Smooth muscle cell (in vitro differentiated cells): ENCODE measurements at regions not wholly inside any gene's neighbourhood (a gene's known extent, or its start where the extent isn't known, plus 50 kb on each side); places are given as distances from the start of the nearest gene placed in this dataset.

Experiments used
- DNase-seq: peaks from one replicate; lab custom pipeline; 2025; ENCODE audit not compliant: unreplicated experiment; lab: John Stamatoyannopoulos, UW
- H2AFZ ChIP-seq: fragments of 200-600 bp; sonication (generic); 2 replicates; pipeline ENCODE4 v1.6.0; 2016; ENCODE audit warnings: antibody characterized with exemption, low read depth, mild to moderate bottlenecking
- H3F3A ChIP-seq: fragments of 200-600 bp; sonication (generic); 2 replicates; pipeline ENCODE4 v1.6.0; 2017; ENCODE audit warnings: antibody characterized with exemption, low read depth
- H3K27ac ChIP-seq: fragments of 200-600 bp; sonication (generic); 2 replicates; pipeline ENCODE4 v1.5.1; 2016; ENCODE audit warnings: low read depth, mild to moderate bottlenecking
- H3K27me3 ChIP-seq: fragments of 200-600 bp; sonication (generic); 2 replicates; pipeline ENCODE4 v1.6.1; 2016; ENCODE audit warnings: low read depth, mild to moderate bottlenecking
- H3K36me3 ChIP-seq: fragments of 200-600 bp; sonication (generic); 2 replicates; pipeline ENCODE4 v1.5.1; 2016; ENCODE audit warnings: low read depth
- H3K4me1 ChIP-seq: fragments of 200-600 bp; sonication (generic); 2 replicates; pipeline ENCODE4 v1.5.1; 2016; ENCODE audit warnings: low read depth
- H3K4me2 ChIP-seq: fragments of 200-600 bp; sonication (generic); 2 replicates; pipeline ENCODE4 v1.6.0; 2016; ENCODE audit warnings: mild to moderate bottlenecking
- H3K4me3 ChIP-seq: fragments of 200-600 bp; sonication (generic); 2 replicates; pipeline ENCODE4 v1.5.1; 2016; ENCODE audit warnings: mild to moderate bottlenecking
- H3K79me2 ChIP-seq: fragments of 200-600 bp; sonication (generic); 2 replicates; pipeline ENCODE4 v1.6.0; 2016; ENCODE audit warnings: low read depth, mild to moderate bottlenecking
- H3K9ac ChIP-seq: fragments of 200-600 bp; sonication (generic); 2 replicates; pipeline ENCODE4 v1.6.0; 2016; ENCODE audit warnings: low read depth
- H3K9me3 ChIP-seq: fragments of 200-600 bp; sonication (generic); replicated peaks from 2 replicates; pipeline ENCODE4 v1.5.1; 2016; ENCODE audit warnings: low read depth
- H4K20me1 ChIP-seq: fragments of 200-600 bp; sonication (generic); 2 replicates; pipeline ENCODE4 v1.6.0; 2016; ENCODE audit warnings: low read depth
- CTCF ChIP-seq: fragments of 200-600 bp; sonication (generic); IDR thresholded peaks from 2 replicates; pipeline ENCODE4 v1.5.1; 2017; ENCODE audit warnings: borderline replicate concordance, mild to moderate bottlenecking, antibody characterized with exemption; ENCODE audit not compliant: insufficient read depth, poor library complexity, severe bottlenecking
- WGBS: methylation state at CpG from one replicate; pipeline ENCODE4 v1.1.7; 2016; ENCODE audit warnings: low lambda C conversion rate; 5-methylcytosine and 5-hydroxymethylcytosine counted together

- Histone ChIP-seq H3K4me2 (no peak overlapping the region), H3K9ac (no peak overlapping the region), H3F3A (no peaks in the 10 kb centered on the region), H3K4me1 (no peaks in the 10 kb centered on the region), H3K79me2 (no peaks in the 10 kb centered on the region), H3K27ac (no peak overlapping the region), H2AFZ (no peak overlapping the region), H4K20me1 (no peaks in the 10 kb centered on the region), H3K4me3 (no peak overlapping the region), H3K36me3 (no peaks in the 10 kb centered on the region), H3K27me3 (peaks cover 3% of the 10 kb centered on the region), H3K9me3 (no peaks in the 10 kb centered on the region)
- no peak for TF ChIP-seq CTCF
- WGBS = 78% methylated on average over 7 of the region's 7 CpGs
- DNase-seq = no peak
Measured at GRCh38 chr10:6713716-6714115, 133.6 kb upstream of the PRKCQ start.

DNA sequence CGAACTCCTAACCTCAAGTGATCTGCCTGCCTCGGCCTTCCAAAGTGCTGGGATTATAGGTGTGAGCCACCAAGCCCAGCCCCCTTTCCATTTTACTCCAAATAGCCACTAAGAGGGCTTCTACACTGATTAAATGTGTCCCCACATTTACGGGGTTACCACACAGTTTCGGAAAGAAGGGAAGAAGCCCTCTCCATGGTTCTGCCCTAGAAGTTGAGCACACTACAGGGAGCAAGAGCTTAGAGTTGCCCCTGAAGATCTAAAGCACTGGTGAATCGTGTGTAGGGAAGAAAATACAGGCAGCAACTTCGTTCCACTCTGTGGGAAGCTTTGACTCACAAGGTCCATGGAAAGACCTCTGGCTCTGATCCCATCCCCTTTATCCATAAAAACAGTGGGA lies 133.0 kb upstream of the PRKCQ start:
- TF ChIP-seq CTCF = no peak
- Histone ChIP-seq H4K20me1 (no peaks in the 10 kb centered on the region), H2AFZ (no peak overlapping the region), H3K27ac (no peak overlapping the region), H3K79me2 (no peaks in the 10 kb centered on the region), H3K4me1 (no peaks in the 10 kb centered on the region), H3K36me3 (no peaks in the 10 kb centered on the region), H3K9ac (no peak overlapping the region), H3K9me3 (no peaks in the 10 kb centered on the region), H3K4me3 (no peak overlapping the region), H3F3A (no peaks in the 10 kb centered on the region), H3K4me2 (no peak overlapping the region), H3K27me3 (peaks cover 5% of the 10 kb centered on the region)
- no peak for DNase-seq
- WGBS = 77% methylated on average over 6 of the region's 6 CpGs

DNA sequence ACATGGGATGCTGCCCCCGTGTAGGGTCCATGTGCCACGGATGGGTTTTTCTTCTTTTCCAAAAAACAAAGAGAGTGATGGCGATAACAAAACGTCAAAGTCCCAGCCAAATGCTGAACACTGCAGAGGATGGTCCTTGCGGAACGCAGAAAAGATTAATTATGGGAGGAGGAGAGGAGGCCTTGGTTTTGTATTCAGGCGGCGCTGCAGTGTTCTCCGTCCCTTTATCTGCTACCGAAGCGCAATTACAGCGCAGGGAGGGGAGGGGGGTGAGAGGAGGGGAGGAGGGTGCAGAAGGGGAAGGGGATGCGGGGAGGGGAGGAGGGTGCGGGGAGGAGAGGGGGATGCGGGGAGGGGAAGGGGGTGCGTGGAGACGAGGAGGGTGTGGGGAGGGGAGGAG lies 131.8 kb upstream of the PRKCQ start:
- Histone ChIP-seq H3K4me2 (no peak overlapping the region), H3K9me3 (no peaks in the 10 kb centered on the region), H3K36me3 (no peaks in the 10 kb centered on the region), H3K4me1 (no peaks in the 10 kb centered on the region), H2AFZ (no peak overlapping the region), H3K27ac (no peak overlapping the region), H3K4me3 (no peak overlapping the region), H4K20me1 (no peaks in the 10 kb centered on the region), H3F3A (no peaks in the 10 kb centered on the region), H3K79me2 (no peaks in the 10 kb centered on the region), H3K9ac (no peak overlapping the region), H3K27me3 (peaks cover 10% of the 10 kb centered on the region)
- TF ChIP-seq CTCF = no peak
- WGBS = 90% methylated on average over 6 of the region's 17 CpGs
- no peak for DNase-seq

DNA sequence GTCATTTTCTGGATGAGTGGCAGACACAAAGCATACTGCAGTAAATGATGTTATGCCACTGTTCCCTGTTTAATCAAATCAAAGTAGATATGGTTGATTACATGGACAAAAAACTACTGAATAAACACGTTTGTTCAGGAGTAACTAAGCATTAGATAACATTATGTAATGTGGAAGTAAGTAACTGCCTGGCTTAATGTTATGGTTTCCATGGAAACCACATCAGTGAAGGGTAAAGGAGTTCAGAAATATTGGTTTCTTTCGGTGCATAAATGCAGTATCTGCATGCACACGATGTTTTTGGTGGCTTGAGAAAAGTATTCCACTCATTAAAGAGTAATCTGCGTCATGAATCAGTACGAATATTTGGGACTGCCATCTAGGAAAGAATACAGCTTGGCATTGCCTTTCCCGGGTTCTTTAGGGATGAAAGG lies 131.3 kb upstream of the PRKCQ start:
- Histone ChIP-seq H3K4me3 (no peak overlapping the region), H3F3A (no peaks in the 10 kb centered on the region), H3K27me3 (peaks cover 10% of the 10 kb centered on the region), H3K79me2 (no peaks in the 10 kb centered on the region), H3K4me2 (no peak overlapping the region), H4K20me1 (no peaks in the 10 kb centered on the region), H3K27ac (no peak overlapping the region), H3K9ac (no peak overlapping the region), H3K9me3 (no peaks in the 10 kb centered on the region), H2AFZ (no peak overlapping the region), H3K4me1 (no peaks in the 10 kb centered on the region), H3K36me3 (no peaks in the 10 kb centered on the region)
- WGBS = 81% methylated on average over 6 of the region's 6 CpGs
- no peak for DNase-seq
- no peak for TF ChIP-seq CTCF
